Ascending aorta (tissue), 2 donors: ENCODE measurements at regions not wholly inside any gene's neighbourhood (a gene's known extent, or its start where the extent isn't known, plus 50 kb on each side); places are given as distances from the start of the nearest gene placed in this dataset.

ENCODE experiments used
- DNase-seq, 2 donors: peaks; one replicate each; pipeline ENCODE4 v3.0.0-alpha.2; 2019; ENCODE audit warnings: low spot score in 2 of 2
- H3K27ac ChIP-seq, 2 donors: fragments of 200-600 bp; sonication (generic); one replicate each; pipeline ENCODE4 v1.5.1; 2016 to 2017; ENCODE audit warnings: mild to moderate bottlenecking in 1 of 2
- H3K27me3 ChIP-seq: fragments of 200-600 bp; sonication (generic); one replicate; pipeline ENCODE4 v1.5.1; 2017
- H3K36me3 ChIP-seq, 2 donors: fragments of 200-600 bp; sonication (generic); one replicate each; pipeline ENCODE4 v1.5.1; 2016
- H3K4me1 ChIP-seq, 2 donors: fragments of 200-600 bp; sonication (generic); one replicate each; pipeline ENCODE4 v1.5.1; 2016 to 2017; ENCODE audit warnings: mild to moderate bottlenecking in 1 of 2
- H3K4me3 ChIP-seq, 2 donors: fragments of 200-600 bp; sonication (generic); one replicate each; pipeline ENCODE4 v1.5.1; 2016 to 2017; ENCODE audit warnings: mild to moderate bottlenecking in 1 of 2
- H3K9me3 ChIP-seq, 2 donors: fragments of 200-600 bp; sonication (generic); one replicate each; pipeline ENCODE4 v1.5.1; 2016
- CTCF ChIP-seq, 3 experiments: fragments of 200-600 bp in 2 of 3; fragments of 450-650 bp in 1 of 3; sonication (generic) in 2 of 3; IDR thresholded peaks; one replicate each; pipeline ENCODE4 v1.5.1; 2016 to 2019; ENCODE audit warnings: antibody characterized with exemption in 3 of 3, mild to moderate bottlenecking in 1 of 3, moderate library complexity in 1 of 3
- intact Hi-C: fragments of 100-400 bp; cut with DNase I; formaldehyde crosslinking; loops from one replicate; pipeline ENCODE4 v1.15.1; 2023

GRCh38 chr14:99004112-99004511, 267.9 kb downstream of the BCL11B start:
- peak in 1 of 2 donors; percentile 15 for DNase-seq
- H3K27ac ChIP-seq = no peak overlapping the region
- H3K9me3 ChIP-seq = no peaks in the 10 kb centered on the region
- H3K4me3 ChIP-seq = no peak overlapping the region
- H3K27me3 ChIP-seq = no peaks in the 10 kb centered on the region
- H3K4me1 ChIP-seq = no peaks in the 10 kb centered on the region
- H3K36me3 ChIP-seq = no peaks in the 10 kb centered on the region
- intact Hi-C loops = no loop called here
- TF ChIP-seq CTCF (IDR thresholded peaks at IDR 0.05) = no peak

DNA sequence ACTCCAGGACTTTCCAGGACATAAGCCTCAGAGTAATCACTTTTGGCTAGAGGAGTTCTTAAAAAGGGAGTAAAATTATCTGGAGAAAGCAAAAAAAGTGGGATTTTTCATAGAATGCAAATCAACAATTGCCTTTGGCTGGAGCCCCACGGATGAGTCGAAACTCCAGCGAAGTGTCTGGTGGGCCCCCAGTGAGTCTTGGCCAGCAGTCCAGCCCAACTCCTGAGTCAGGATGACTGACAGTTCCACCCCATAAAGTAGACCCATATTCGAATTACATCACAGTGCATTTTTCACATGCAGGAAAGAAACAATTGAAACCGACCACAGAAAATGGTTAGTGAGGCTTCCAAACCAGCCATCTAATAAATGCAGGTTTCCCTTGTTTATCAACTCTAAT, 265.7 kb downstream of the BCL11B start:
- H3K27ac ChIP-seq = no peak overlapping the region
- no peaks in the 10 kb centered on the region for H3K4me1 ChIP-seq
- H3K36me3 ChIP-seq = no peaks in the 10 kb centered on the region
- intact Hi-C loops = no loop called here
- no peaks in the 10 kb centered on the region for H3K27me3 ChIP-seq
- no peak for DNase-seq
- H3K4me3 ChIP-seq = no peak overlapping the region
- TF ChIP-seq CTCF (IDR thresholded peaks at IDR 0.05) = no peak
- H3K9me3 ChIP-seq = no peaks in the 10 kb centered on the region

DNA sequence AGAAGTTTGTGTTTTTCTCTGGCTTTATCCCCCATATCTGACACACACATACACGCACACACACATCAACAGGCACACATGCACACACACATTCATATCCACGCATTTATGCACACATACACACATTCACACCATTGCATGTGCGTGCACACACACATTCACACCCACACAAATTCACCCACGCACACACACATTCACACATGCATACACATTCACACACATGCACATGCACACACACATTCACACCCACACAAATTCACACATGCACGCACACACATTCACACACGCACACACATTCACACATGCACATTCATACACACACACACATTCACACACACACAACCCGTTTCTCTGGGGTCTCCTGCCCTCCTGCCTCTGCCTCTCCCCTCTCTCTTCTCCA, 264.2 kb downstream of the BCL11B start:
- no peak for DNase-seq
- intact Hi-C loops = no loop called here
- TF ChIP-seq CTCF (IDR thresholded peaks at IDR 0.05) = no peak

DNA sequence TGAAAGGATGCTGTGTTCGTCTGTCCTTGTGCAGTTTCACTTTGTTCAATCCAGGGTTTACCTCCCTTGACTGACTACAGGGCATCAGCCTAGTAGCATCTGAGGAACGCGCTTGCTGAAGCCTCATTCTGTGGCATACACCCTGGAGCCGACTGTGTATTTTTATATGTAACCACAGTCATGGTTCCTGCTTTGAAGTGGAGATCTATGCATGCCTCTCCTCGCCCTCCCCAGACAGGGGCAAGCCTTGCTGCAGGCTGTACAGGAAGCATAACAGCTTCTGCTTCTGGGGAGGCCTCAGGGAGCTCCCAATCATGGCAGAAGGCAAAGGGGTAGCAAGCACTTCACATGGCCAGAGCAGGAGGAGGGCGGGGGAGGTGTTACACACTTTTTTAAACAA, 262.1 kb downstream of the BCL11B start:
- Histone ChIP-seq H3K9me3 (no peaks in the 10 kb centered on the region), H3K27ac (no peak overlapping the region), H3K4me3 (no peak overlapping the region), H3K4me1 (peaks cover 0 to 2% of the 10 kb centered on the region in 2 donors), H3K36me3 (no peaks in the 10 kb centered on the region), H3K27me3 (no peaks in the 10 kb centered on the region)
- DNase-seq = peak in 1 of 2 donors; percentile 50
- TF ChIP-seq CTCF (IDR thresholded peaks at IDR 0.05) = no peak
- intact Hi-C loops = no loop called here

More for the DNA sequence above, 264.2 kb downstream of the BCL11B start:
- no peak overlapping the region for H3K27ac ChIP-seq
- peaks cover 0 to 2% of the 10 kb centered on the region in 2 donors for H3K4me1 ChIP-seq
- no peaks in the 10 kb centered on the region for H3K27me3 ChIP-seq
- H3K9me3 ChIP-seq = no peaks in the 10 kb centered on the region
- no peaks in the 10 kb centered on the region for H3K36me3 ChIP-seq
- H3K4me3 ChIP-seq = no peak overlapping the region

DNA sequence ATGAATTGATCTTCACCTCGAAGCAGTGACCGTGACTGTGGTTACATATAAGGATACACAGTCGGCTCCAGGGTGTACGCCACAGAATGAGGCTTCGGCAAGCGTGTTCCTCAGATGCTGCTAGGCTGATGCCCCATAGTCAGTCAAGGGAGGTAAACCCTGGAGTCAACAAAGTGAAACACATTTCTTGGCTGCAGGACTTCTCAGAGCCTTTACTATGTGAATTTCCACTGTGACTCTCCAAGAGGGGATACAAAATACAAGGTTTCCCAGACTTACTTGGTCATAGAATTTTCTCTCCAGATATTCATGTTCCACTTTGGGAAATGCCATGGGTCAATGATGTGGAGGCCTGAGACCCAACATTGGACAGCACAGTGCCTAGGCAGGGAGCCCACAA, 260.6 kb downstream of the BCL11B start:
- no peaks in the 10 kb centered on the region for H3K36me3 ChIP-seq
- H3K27me3 ChIP-seq = no peaks in the 10 kb centered on the region
- intact Hi-C loops = no loop called here
- no peaks in the 10 kb centered on the region for H3K9me3 ChIP-seq
- H3K27ac ChIP-seq = no peak overlapping the region
- H3K4me3 ChIP-seq = no peak overlapping the region
- TF ChIP-seq CTCF (IDR thresholded peaks at IDR 0.05) = no peak
- H3K4me1 ChIP-seq = peaks cover 0 to 2% of the 10 kb centered on the region in 2 donors
- DNase-seq = no peak

GRCh38 chr14:99012703-99013102, 259.3 kb downstream of the BCL11B start:
- H3K4me1 ChIP-seq = peaks cover 0 to 2% of the 10 kb centered on the region in 2 donors
- intact Hi-C loops = no loop called here
- TF ChIP-seq CTCF (IDR thresholded peaks at IDR 0.05) = no peak
- no peaks in the 10 kb centered on the region for H3K9me3 ChIP-seq
- peak in 1 of 2 donors; percentile 56 for DNase-seq
- no peaks in the 10 kb centered on the region for H3K27me3 ChIP-seq
- H3K36me3 ChIP-seq = no peaks in the 10 kb centered on the region
- no peak overlapping the region for H3K4me3 ChIP-seq
- H3K27ac ChIP-seq = no peak overlapping the region
